ENCODE measurements at regions not wholly inside any gene's neighbourhood (a gene's known extent, or its start where the extent isn't known, plus 50 kb on each side); places are given as distances from the start of the nearest gene placed in this dataset.
A peak's percentile ranks its signal among the peaks of the same experiment; 100 is the strongest.
"Not testable (repeated sequence)": the region's sequence is repeated elsewhere in the genome, so short reads cannot be mapped to it uniquely, and the experiment has no call there.

DNA sequence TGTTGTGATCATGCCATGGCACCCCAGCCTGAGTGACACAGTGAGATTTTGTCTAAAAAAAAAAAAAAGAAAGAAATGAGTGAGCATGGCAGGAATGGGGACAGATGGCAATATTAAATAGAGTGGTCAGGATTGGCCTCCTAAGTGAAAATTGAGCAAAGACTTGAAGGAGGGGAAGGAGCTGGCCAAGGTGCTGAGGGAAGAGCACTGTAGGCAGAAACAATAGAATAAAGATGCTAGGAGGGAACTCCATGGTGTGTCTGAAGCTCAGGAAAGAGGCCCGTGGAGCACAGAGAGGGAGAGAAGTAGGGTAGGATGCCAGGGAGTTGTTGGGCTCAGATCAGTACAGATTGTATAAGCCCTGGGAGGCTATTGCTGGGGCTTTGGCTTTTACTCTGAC, 64.4 kb upstream of the PCAT7 start:
- POLR2A ChIA-PET, result no interaction called here
- CTCF ChIA-PET, result interaction anchor here (0.6 kb wide), 1 partner anchor 236 kb away, joined by 3 read pairs; no protein-coding TSS in a partner anchor
- BruUV-seq (replicated peaks), result no TSS peak
- Histone ChIP-seq H3K27ac (ENCODE audit: low read length) (no peak overlapping the region), H3K4me3 (ENCODE audit: low read depth in 2 of 2, low read length in 2 of 2) (no peak overlapping the region), H3K27me3 (ENCODE audit: control insufficient read depth, insufficient read depth, low read length) (no peaks in the 10 kb centered on the region), H3K9me3 (ENCODE audit: control insufficient read depth, insufficient read depth, low read depth, low read length) (no peaks in the 10 kb centered on the region), H3K36me3 (ENCODE audit: control insufficient read depth, insufficient read depth, low read length) (no peaks in the 10 kb centered on the region), H3K4me1 (ENCODE audit: control insufficient read depth, insufficient read depth, low read length) (no peaks in the 10 kb centered on the region)
- in situ Hi-C loops (cut with HindIII; ENCODE audit: low pct_unique_long_range_greater_than_20kb, low sequenced_read_pairs), result no loop called here
- TF ChIP-seq, protein P1, sequence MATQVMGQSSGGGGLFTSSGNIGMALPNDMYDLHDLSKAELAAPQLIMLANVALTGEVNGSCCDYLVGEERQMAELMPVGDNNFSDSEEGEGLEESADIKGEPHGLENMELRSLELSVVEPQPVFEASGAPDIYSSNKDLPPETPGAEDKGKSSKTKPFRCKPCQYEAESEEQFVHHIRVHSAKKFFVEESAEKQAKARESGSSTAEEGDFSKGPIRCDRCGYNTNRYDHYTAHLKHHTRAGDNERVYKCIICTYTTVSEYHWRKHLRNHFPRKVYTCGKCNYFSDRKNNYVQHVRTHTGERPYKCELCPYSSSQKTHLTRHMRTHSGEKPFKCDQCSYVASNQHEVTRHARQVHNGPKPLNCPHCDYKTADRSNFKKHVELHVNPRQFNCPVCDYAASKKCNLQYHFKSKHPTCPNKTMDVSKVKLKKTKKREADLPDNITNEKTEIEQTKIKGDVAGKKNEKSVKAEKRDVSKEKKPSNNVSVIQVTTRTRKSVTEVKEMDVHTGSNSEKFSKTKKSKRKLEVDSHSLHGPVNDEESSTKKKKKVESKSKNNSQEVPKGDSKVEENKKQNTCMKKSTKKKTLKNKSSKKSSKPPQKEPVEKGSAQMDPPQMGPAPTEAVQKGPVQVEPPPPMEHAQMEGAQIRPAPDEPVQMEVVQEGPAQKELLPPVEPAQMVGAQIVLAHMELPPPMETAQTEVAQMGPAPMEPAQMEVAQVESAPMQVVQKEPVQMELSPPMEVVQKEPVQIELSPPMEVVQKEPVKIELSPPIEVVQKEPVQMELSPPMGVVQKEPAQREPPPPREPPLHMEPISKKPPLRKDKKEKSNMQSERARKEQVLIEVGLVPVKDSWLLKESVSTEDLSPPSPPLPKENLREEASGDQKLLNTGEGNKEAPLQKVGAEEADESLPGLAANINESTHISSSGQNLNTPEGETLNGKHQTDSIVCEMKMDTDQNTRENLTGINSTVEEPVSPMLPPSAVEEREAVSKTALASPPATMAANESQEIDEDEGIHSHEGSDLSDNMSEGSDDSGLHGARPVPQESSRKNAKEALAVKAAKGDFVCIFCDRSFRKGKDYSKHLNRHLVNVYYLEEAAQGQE (IDR thresholded peaks at IDR 0.05; ENCODE audit: insufficient read depth in 1 of 2, low read depth in 2 of 2, low read length in 1 of 2), result peak; percentile 75 to 80
- no peak for TF ChIP-seq POLR2AphosphoS5 (IDR thresholded peaks at IDR 0.05; ENCODE audit: low read depth, low read length)
- TF ChIP-seq, protein P2, sequence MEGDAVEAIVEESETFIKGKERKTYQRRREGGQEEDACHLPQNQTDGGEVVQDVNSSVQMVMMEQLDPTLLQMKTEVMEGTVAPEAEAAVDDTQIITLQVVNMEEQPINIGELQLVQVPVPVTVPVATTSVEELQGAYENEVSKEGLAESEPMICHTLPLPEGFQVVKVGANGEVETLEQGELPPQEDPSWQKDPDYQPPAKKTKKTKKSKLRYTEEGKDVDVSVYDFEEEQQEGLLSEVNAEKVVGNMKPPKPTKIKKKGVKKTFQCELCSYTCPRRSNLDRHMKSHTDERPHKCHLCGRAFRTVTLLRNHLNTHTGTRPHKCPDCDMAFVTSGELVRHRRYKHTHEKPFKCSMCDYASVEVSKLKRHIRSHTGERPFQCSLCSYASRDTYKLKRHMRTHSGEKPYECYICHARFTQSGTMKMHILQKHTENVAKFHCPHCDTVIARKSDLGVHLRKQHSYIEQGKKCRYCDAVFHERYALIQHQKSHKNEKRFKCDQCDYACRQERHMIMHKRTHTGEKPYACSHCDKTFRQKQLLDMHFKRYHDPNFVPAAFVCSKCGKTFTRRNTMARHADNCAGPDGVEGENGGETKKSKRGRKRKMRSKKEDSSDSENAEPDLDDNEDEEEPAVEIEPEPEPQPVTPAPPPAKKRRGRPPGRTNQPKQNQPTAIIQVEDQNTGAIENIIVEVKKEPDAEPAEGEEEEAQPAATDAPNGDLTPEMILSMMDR (IDR thresholded peaks at IDR 0.05), result no peak
- no peak for TF ChIP-seq SIN3A (IDR thresholded peaks at IDR 0.05; ENCODE audit: borderline replicate concordance, insufficient read depth, low read depth, low read length)
- no peak for TF ChIP-seq TCF7L2 (IDR thresholded peaks at IDR 0.05; ENCODE audit: low read depth, low read length)
- ATAC-seq (no peak), DNase-seq (ENCODE audit: low read depth, low spot score) (no peak)
- intact Hi-C loops (cut with micrococcal nuclease; ENCODE audit: unreplicated experiment), result no loop called here

DNA sequence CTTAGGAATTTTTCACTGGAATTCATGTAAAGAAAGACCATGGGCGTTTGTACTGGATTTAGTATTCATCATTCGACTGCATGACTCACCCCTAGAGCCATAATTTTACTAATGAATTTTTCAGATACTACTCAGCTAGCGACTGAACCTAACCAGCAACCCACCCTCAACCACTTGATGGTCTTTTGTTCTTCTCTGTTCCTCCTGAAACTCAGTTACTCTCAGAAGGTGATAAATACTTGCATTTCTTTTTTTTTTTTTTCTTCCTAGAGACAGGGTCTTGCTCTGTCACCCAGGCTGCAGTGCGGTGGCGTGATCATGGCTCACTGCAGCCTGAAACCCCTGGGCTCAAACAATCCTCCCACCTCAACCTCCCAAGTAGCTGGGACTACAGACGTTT, 62.8 kb upstream of the PCAT7 start:
- H3K4me3 ChIP-seq (ENCODE audit: low read depth in 2 of 2, low read length in 2 of 2); intact Hi-C loops (cut with micrococcal nuclease; ENCODE audit: unreplicated experiment); BruUV-seq (replicated peaks); POLR2A ChIA-PET; H3K36me3 ChIP-seq (ENCODE audit: control insufficient read depth, insufficient read depth, low read length); H3K27me3 ChIP-seq (ENCODE audit: control insufficient read depth, insufficient read depth, low read length); H3K27ac ChIP-seq (ENCODE audit: low read length); DNase-seq (ENCODE audit: low read depth, low spot score); H3K9me3 ChIP-seq (ENCODE audit: control insufficient read depth, insufficient read depth, low read depth, low read length); CTCF ChIA-PET; H3K4me1 ChIP-seq (ENCODE audit: control insufficient read depth, insufficient read depth, low read length); in situ Hi-C loops (cut with HindIII; ENCODE audit: low pct_unique_long_range_greater_than_20kb, low sequenced_read_pairs); ATAC-seq: not testable (repeated sequence)

DNA sequence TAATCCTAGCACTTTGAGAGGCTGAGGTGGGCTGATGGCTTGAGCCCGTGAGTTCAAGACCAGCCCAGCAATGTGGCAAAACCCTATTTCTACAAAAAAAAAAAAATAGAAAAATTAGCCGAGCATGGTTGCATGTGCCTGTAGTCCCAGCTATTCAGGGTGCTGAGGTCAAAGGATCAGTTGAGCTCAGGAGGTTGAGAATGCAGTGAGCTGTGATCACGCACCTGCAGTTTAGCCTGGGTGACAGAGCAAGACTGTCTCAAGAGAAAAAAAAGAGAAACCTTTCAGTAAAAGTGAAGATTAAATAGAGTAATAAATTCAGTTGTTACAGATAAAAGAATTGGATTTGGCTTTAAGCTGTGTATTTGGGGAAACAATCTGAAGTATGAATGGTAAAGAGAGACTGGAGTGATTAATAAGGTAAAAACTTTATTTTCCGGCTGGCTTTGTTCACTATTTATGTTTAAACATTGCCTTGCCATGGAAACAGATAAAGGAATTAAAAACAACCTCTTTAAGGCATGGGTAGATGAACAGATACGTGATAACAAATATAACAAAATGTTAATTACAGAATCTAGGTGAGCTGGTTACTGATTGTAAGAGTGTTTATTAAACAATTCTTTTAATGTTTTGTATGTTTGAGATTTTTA, 56.0 kb upstream of the PCAT7 start:
- TF ChIP-seq, protein P1 (IDR thresholded peaks at IDR 0.05; ENCODE audit: insufficient read depth in 1 of 2, low read depth in 2 of 2, low read length in 1 of 2), result no peak
- TF ChIP-seq, protein P2 (IDR thresholded peaks at IDR 0.05), result no peak
- TF ChIP-seq POLR2AphosphoS5 (IDR thresholded peaks at IDR 0.05; ENCODE audit: low read depth, low read length) (no peak), SIN3A (IDR thresholded peaks at IDR 0.05; ENCODE audit: borderline replicate concordance, insufficient read depth, low read depth, low read length) (no peak), TCF7L2 (IDR thresholded peaks at IDR 0.05; ENCODE audit: low read depth, low read length) (no peak)
- in situ Hi-C loops (cut with HindIII; ENCODE audit: low pct_unique_long_range_greater_than_20kb, low sequenced_read_pairs) (no loop called here), intact Hi-C loops (cut with micrococcal nuclease; ENCODE audit: unreplicated experiment) (no loop called here)
- Histone ChIP-seq H3K9me3 (ENCODE audit: control insufficient read depth, insufficient read depth, low read depth, low read length) (no peaks in the 10 kb centered on the region), H3K27ac (ENCODE audit: low read length) (no peak overlapping the region), H3K4me1 (ENCODE audit: control insufficient read depth, insufficient read depth, low read length) (no peaks in the 10 kb centered on the region), H3K36me3 (ENCODE audit: control insufficient read depth, insufficient read depth, low read length) (no peaks in the 10 kb centered on the region), H3K27me3 (ENCODE audit: control insufficient read depth, insufficient read depth, low read length) (no peaks in the 10 kb centered on the region), H3K4me3 (ENCODE audit: low read depth in 2 of 2, low read length in 2 of 2) (no peak overlapping the region)
- CTCF ChIA-PET, result no interaction called here
- no TSS peak for BruUV-seq (replicated peaks)
- POLR2A ChIA-PET, result no interaction called here
- no peak for ATAC-seq
- no peak for DNase-seq (ENCODE audit: low read depth, low spot score)
